ENCODE measurements at regions not wholly inside any gene's neighbourhood (a gene's known extent, or its start where the extent isn't known, plus 50 kb on each side); places are given as distances from the start of the nearest gene placed in this dataset.

GRCh38 chr6:165864218-165864617, 201.2 kb upstream of the PDE10A start:
- peaks cover 0 to 4% of the 10 kb centered on the region in 2 donors for H3K4me1 ChIP-seq (ENCODE audit: control insufficient read depth in 1 of 2, insufficient read depth in 2 of 2, low read length in 2 of 2)
- H3K27me3 ChIP-seq (ENCODE audit: low read depth, low read length): no peaks in the 10 kb centered on the region
- H3K27ac ChIP-seq (ENCODE audit: low read length): no peak overlapping the region
- H3K4me3 ChIP-seq (ENCODE audit: low read depth in 1 of 2, low read length in 2 of 2): no peak overlapping the region
- no peaks in the 10 kb centered on the region for H3K36me3 ChIP-seq (ENCODE audit: control insufficient read depth in 1 of 2, insufficient read depth in 2 of 2, low read length in 2 of 2)
- H3K9me3 ChIP-seq (ENCODE audit: control insufficient read depth in 1 of 2, low read length in 2 of 2): no peaks in the 10 kb centered on the region

- Histone ChIP-seq H3K9me3 (ENCODE audit: control insufficient read depth in 1 of 2, low read length in 2 of 2) (no peaks in the 10 kb centered on the region), H3K4me3 (ENCODE audit: low read depth in 1 of 2, low read length in 2 of 2) (no peak overlapping the region), H3K36me3 (ENCODE audit: control insufficient read depth in 1 of 2, insufficient read depth in 2 of 2, low read length in 2 of 2) (no peaks in the 10 kb centered on the region), H3K27me3 (ENCODE audit: low read depth, low read length) (no peaks in the 10 kb centered on the region), H3K27ac (ENCODE audit: low read length) (no peak overlapping the region), H3K4me1 (ENCODE audit: control insufficient read depth in 1 of 2, insufficient read depth in 2 of 2, low read length in 2 of 2) (peaks cover 0 to 7% of the 10 kb centered on the region in 2 donors)
Observed at GRCh38 chr6:165863801-165864200, 200.8 kb upstream of the PDE10A start.

GRCh38 chr6:165862813-165863212, 199.8 kb upstream of the PDE10A start:
- H3K36me3 ChIP-seq (ENCODE audit: control insufficient read depth in 1 of 2, insufficient read depth in 2 of 2, low read length in 2 of 2): no peaks in the 10 kb centered on the region
- H3K9me3 ChIP-seq (ENCODE audit: control insufficient read depth in 1 of 2, low read length in 2 of 2): no peaks in the 10 kb centered on the region
- H3K27me3 ChIP-seq (ENCODE audit: low read depth, low read length): no peaks in the 10 kb centered on the region
- H3K4me1 ChIP-seq (ENCODE audit: control insufficient read depth in 1 of 2, insufficient read depth in 2 of 2, low read length in 2 of 2): peaks cover 0 to 15% of the 10 kb centered on the region in 2 donors
- no peak overlapping the region for H3K27ac ChIP-seq (ENCODE audit: low read length)
- H3K4me3 ChIP-seq (ENCODE audit: low read depth in 1 of 2, low read length in 2 of 2): no peak overlapping the region

GRCh38 chr6:165861226-165861625, 198.2 kb upstream of the PDE10A start:
- Histone ChIP-seq H3K36me3 (ENCODE audit: control insufficient read depth in 1 of 2, insufficient read depth in 2 of 2, low read length in 2 of 2) (no peaks in the 10 kb centered on the region), H3K4me3 (ENCODE audit: low read depth in 1 of 2, low read length in 2 of 2) (no peak overlapping the region), H3K9me3 (ENCODE audit: control insufficient read depth in 1 of 2, low read length in 2 of 2) (no peaks in the 10 kb centered on the region), H3K4me1 (ENCODE audit: control insufficient read depth in 1 of 2, insufficient read depth in 2 of 2, low read length in 2 of 2) (peaks cover 0 to 24% of the 10 kb centered on the region in 2 donors), H3K27ac (ENCODE audit: low read length) (no peak overlapping the region), H3K27me3 (ENCODE audit: low read depth, low read length) (no peaks in the 10 kb centered on the region)

- Histone ChIP-seq H3K9me3 (ENCODE audit: control insufficient read depth in 1 of 2, low read length in 2 of 2) (no peaks in the 10 kb centered on the region), H3K4me3 (ENCODE audit: low read depth in 1 of 2, low read length in 2 of 2) (no peak overlapping the region), H3K27me3 (ENCODE audit: low read depth, low read length) (no peaks in the 10 kb centered on the region), H3K27ac (ENCODE audit: low read length) (no peak overlapping the region), H3K4me1 (ENCODE audit: control insufficient read depth in 1 of 2, insufficient read depth in 2 of 2, low read length in 2 of 2) (peaks cover 0 to 24% of the 10 kb centered on the region in 2 donors), H3K36me3 (ENCODE audit: control insufficient read depth in 1 of 2, insufficient read depth in 2 of 2, low read length in 2 of 2) (no peaks in the 10 kb centered on the region)
Observed at GRCh38 chr6:165858586-165858985, 195.5 kb upstream of the PDE10A start.

- no peak overlapping the region for H3K27ac ChIP-seq (ENCODE audit: low read length)
- peaks cover 0 to 20% of the 10 kb centered on the region in 2 donors for H3K4me1 ChIP-seq (ENCODE audit: control insufficient read depth in 1 of 2, insufficient read depth in 2 of 2, low read length in 2 of 2)
- no peaks in the 10 kb centered on the region for H3K36me3 ChIP-seq (ENCODE audit: control insufficient read depth in 1 of 2, insufficient read depth in 2 of 2, low read length in 2 of 2)
- H3K4me3 ChIP-seq (ENCODE audit: low read depth in 1 of 2, low read length in 2 of 2): no peak overlapping the region
- H3K9me3 ChIP-seq (ENCODE audit: control insufficient read depth in 1 of 2, low read length in 2 of 2): no peaks in the 10 kb centered on the region
- no peaks in the 10 kb centered on the region for H3K27me3 ChIP-seq (ENCODE audit: low read depth, low read length)
Observed at GRCh38 chr6:165855856-165856255, 192.8 kb upstream of the PDE10A start.

- H3K27me3 ChIP-seq (ENCODE audit: low read depth, low read length): peaks cover 1% of the 10 kb centered on the region
Observed at GRCh38 chr6:165854863-165855593, 192.0 kb upstream of the PDE10A start.

GRCh38 chr6:165854061-165854862, 191.2 kb upstream of the PDE10A start:
- Histone ChIP-seq H3K36me3 (ENCODE audit: control insufficient read depth in 1 of 2, insufficient read depth in 2 of 2, low read length in 2 of 2) (no peaks in the 10 kb centered on the region), H3K4me3 (ENCODE audit: low read depth in 1 of 2, low read length in 2 of 2) (peak overlapping the region in 1 of 2 donors; percentile 20), H3K4me1 (ENCODE audit: control insufficient read depth in 1 of 2, insufficient read depth in 2 of 2, low read length in 2 of 2) (peaks cover 0 to 20% of the 10 kb centered on the region in 2 donors), H3K9me3 (ENCODE audit: control insufficient read depth in 1 of 2, low read length in 2 of 2) (no peaks in the 10 kb centered on the region), H3K27ac (ENCODE audit: low read length) (no peak overlapping the region), H3K27me3 (ENCODE audit: low read depth, low read length) (peaks cover 4% of the 10 kb centered on the region)

More at GRCh38 chr6:165854863-165855593, 192.0 kb upstream of the PDE10A start:
- H3K36me3 ChIP-seq (ENCODE audit: control insufficient read depth in 1 of 2, insufficient read depth in 2 of 2, low read length in 2 of 2): no peaks in the 10 kb centered on the region
- peak overlapping the region in 1 of 2 donors; percentile 20 for H3K4me3 ChIP-seq (ENCODE audit: low read depth in 1 of 2, low read length in 2 of 2)
- no peaks in the 10 kb centered on the region for H3K9me3 ChIP-seq (ENCODE audit: control insufficient read depth in 1 of 2, low read length in 2 of 2)
- no peak overlapping the region for H3K27ac ChIP-seq (ENCODE audit: low read length)
- H3K4me1 ChIP-seq (ENCODE audit: control insufficient read depth in 1 of 2, insufficient read depth in 2 of 2, low read length in 2 of 2): peaks cover 0 to 20% of the 10 kb centered on the region in 2 donors

- Histone ChIP-seq H3K4me3 (ENCODE audit: low read depth in 1 of 2, low read length in 2 of 2) (no peak overlapping the region), H3K36me3 (ENCODE audit: control insufficient read depth in 1 of 2, insufficient read depth in 2 of 2, low read length in 2 of 2) (no peaks in the 10 kb centered on the region), H3K9me3 (ENCODE audit: control insufficient read depth in 1 of 2, low read length in 2 of 2) (no peaks in the 10 kb centered on the region), H3K27me3 (ENCODE audit: low read depth, low read length) (peaks cover 4% of the 10 kb centered on the region), H3K4me1 (ENCODE audit: control insufficient read depth in 1 of 2, insufficient read depth in 2 of 2, low read length in 2 of 2) (peaks cover 0 to 8% of the 10 kb centered on the region in 2 donors), H3K27ac (ENCODE audit: low read length) (no peak overlapping the region)
Observed at GRCh38 chr6:165852676-165853075, 189.6 kb upstream of the PDE10A start.

GRCh38 chr6:165850434-165851019, 187.5 kb upstream of the PDE10A start:
- no peaks in the 10 kb centered on the region for H3K36me3 ChIP-seq (ENCODE audit: control insufficient read depth in 1 of 2, insufficient read depth in 2 of 2, low read length in 2 of 2)
- peaks cover 4% of the 10 kb centered on the region for H3K27me3 ChIP-seq (ENCODE audit: low read depth, low read length)
- H3K9me3 ChIP-seq (ENCODE audit: control insufficient read depth in 1 of 2, low read length in 2 of 2): no peaks in the 10 kb centered on the region
- peak overlapping the region in 1 of 2 donors; percentile 6 for H3K4me3 ChIP-seq (ENCODE audit: low read depth in 1 of 2, low read length in 2 of 2)
- no peak overlapping the region for H3K27ac ChIP-seq (ENCODE audit: low read length)
- no peaks in the 10 kb centered on the region for H3K4me1 ChIP-seq (ENCODE audit: control insufficient read depth in 1 of 2, insufficient read depth in 2 of 2, low read length in 2 of 2)

Measured in muscle layer of duodenum (tissue), 2 donors.